Chondrocyte (in vitro differentiated cells): ENCODE measurements at regions not wholly inside any gene's neighbourhood (a gene's known extent, or its start where the extent isn't known, plus 50 kb on each side); places are given as distances from the start of the nearest gene placed in this dataset.
"Not testable (repeated sequence)": the region's sequence is repeated elsewhere in the genome, so short reads cannot be mapped to it uniquely, and the experiment has no call there.

Experiments used
- DNase-seq: peaks from one replicate; pipeline ENCODE4 v3.0.0; 2021; ENCODE audit warnings: mixed read lengths, low spot score
- H3K27ac Mint-ChIP-seq: one replicate; pipeline ENCODE4 v1.8.0; 2021; ENCODE audit warnings: mild to moderate bottlenecking, moderate library complexity, mixed read lengths; ENCODE audit not compliant: unreplicated experiment
- H3K27me3 Mint-ChIP-seq: 2 replicates; pipeline ENCODE4 v1.8.0; 2021; ENCODE audit warnings: low read depth, mixed read lengths
- H3K36me3 Mint-ChIP-seq: 2 replicates; pipeline ENCODE4 v1.8.0; 2021; ENCODE audit warnings: low read depth, mixed read lengths
- H3K4me1 Mint-ChIP-seq: 2 replicates; pipeline ENCODE4 v1.8.0; 2021; ENCODE audit warnings: low read depth, mild to moderate bottlenecking, mixed read lengths
- H3K4me3 Mint-ChIP-seq: one replicate; pipeline ENCODE4 v1.8.0; 2021; ENCODE audit warnings: mild to moderate bottlenecking, moderate library complexity, mixed read lengths; ENCODE audit not compliant: unreplicated experiment
- H3K9me3 Mint-ChIP-seq: 2 replicates; pipeline ENCODE4 v1.8.0; 2021; ENCODE audit warnings: low read depth, mixed read lengths
- CTCF ChIP-seq: fragments of 200-600 bp; sonication (generic); IDR thresholded peaks from 2 replicates; pipeline ENCODE4 v1.5.0; 2021; ENCODE audit warnings: antibody characterized with exemption, mild to moderate bottlenecking, moderate library complexity

- H3K9me3 Mint-ChIP-seq = peaks cover 3% of the 10 kb centered on the region
- H3K4me3 Mint-ChIP-seq = no peak overlapping the region
- H3K27ac Mint-ChIP-seq = no peak overlapping the region
- peaks cover 47% of the 10 kb centered on the region for H3K27me3 Mint-ChIP-seq
- no peaks in the 10 kb centered on the region for H3K36me3 Mint-ChIP-seq
- no peak for TF ChIP-seq CTCF
- DNase-seq = no peak
- no peaks in the 10 kb centered on the region for H3K4me1 Mint-ChIP-seq
Observed at GRCh38 chr11:71163371-71163770, 89.0 kb downstream of the SHANK2 start.

- TF ChIP-seq CTCF = no peak
- Mint-ChIP-seq H3K27ac (no peak overlapping the region), H3K36me3 (peaks cover 3% of the 10 kb centered on the region), H3K4me1 (no peaks in the 10 kb centered on the region), H3K9me3 (peaks cover 9% of the 10 kb centered on the region), H3K27me3 (peaks cover 60% of the 10 kb centered on the region), H3K4me3 (no peak overlapping the region)
- no peak for DNase-seq
Observed at GRCh38 chr11:71158936-71159335, 93.4 kb downstream of the SHANK2 start.

- not testable (repeated sequence) for H3K4me3 Mint-ChIP-seq, H3K9me3 Mint-ChIP-seq, H3K4me1 Mint-ChIP-seq, H3K36me3 Mint-ChIP-seq, DNase-seq, H3K27ac Mint-ChIP-seq
- peaks cover 66% of the 10 kb centered on the region for H3K27me3 Mint-ChIP-seq
Observed at GRCh38 chr11:71157676-71158075, 94.7 kb downstream of the SHANK2 start.

- H3K9me3 Mint-ChIP-seq = peaks cover 9% of the 10 kb centered on the region
- TF ChIP-seq CTCF = no peak
- DNase-seq = no peak
- H3K27ac Mint-ChIP-seq = no peak overlapping the region
- peaks cover 3% of the 10 kb centered on the region for H3K36me3 Mint-ChIP-seq
- H3K4me1 Mint-ChIP-seq = peaks cover 10% of the 10 kb centered on the region
- H3K27me3 Mint-ChIP-seq = peaks cover 67% of the 10 kb centered on the region
- no peak overlapping the region for H3K4me3 Mint-ChIP-seq
Observed at GRCh38 chr11:71156301-71156700, 96.1 kb downstream of the SHANK2 start.

GRCh38 chr11:71155846-71156245 lies 96.5 kb downstream of the SHANK2 start:
- Mint-ChIP-seq H3K27ac (no peak overlapping the region), H3K4me1 (peaks cover 10% of the 10 kb centered on the region), H3K9me3 (peaks cover 9% of the 10 kb centered on the region), H3K36me3 (peaks cover 3% of the 10 kb centered on the region), H3K27me3 (peaks cover 65% of the 10 kb centered on the region), H3K4me3 (no peak overlapping the region)
- DNase-seq = no peak
- no peak for TF ChIP-seq CTCF

GRCh38 chr11:71154261-71154805 lies 98.0 kb downstream of the SHANK2 start:
- no peak for TF ChIP-seq CTCF
- H3K27me3 Mint-ChIP-seq = peaks cover 59% of the 10 kb centered on the region
- H3K9me3 Mint-ChIP-seq = peaks cover 9% of the 10 kb centered on the region

More at GRCh38 chr11:71154261-71154805, 98.0 kb downstream of the SHANK2 start:
- H3K4me3 Mint-ChIP-seq = no peak overlapping the region
- DNase-seq = no peak
- H3K27ac Mint-ChIP-seq = no peak overlapping the region
- peaks cover 3% of the 10 kb centered on the region for H3K36me3 Mint-ChIP-seq
- H3K4me1 Mint-ChIP-seq = peaks cover 10% of the 10 kb centered on the region
